ENCODE measurements at regions not wholly inside any gene's neighbourhood (a gene's known extent, or its start where the extent isn't known, plus 50 kb on each side); places are given as distances from the start of the nearest gene placed in this dataset.

DNA sequence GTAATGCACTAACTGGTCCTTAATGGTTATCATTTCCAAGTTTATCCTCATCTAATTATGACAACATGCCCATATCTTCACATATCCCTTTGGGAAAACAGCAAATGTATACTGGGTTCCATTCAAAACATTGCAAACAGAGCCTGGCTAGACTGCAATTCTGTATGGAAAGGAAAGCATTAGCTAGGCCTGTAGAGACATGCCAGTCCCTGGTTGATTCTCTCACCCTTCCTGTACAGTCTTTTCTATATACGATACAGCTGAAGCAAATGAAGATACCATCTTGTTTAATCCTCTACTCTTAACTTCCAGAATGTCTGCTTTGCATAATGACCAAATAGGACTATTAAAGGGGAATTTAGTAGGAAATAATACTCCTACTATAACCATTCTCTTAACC, 294.4 kb upstream of the MC4R start:
- Histone ChIP-seq H2BK12ac (ENCODE audit: insufficient read length, low read depth, low read length) (no peak overlapping the region), H2BK120ac (ENCODE audit: low read depth, low read length, poor library complexity, severe bottlenecking) (no peak overlapping the region), H3K4me2 (ENCODE audit: insufficient read depth, insufficient read length, low read length) (no peak overlapping the region), H4K5ac (ENCODE audit: insufficient read length, low read depth, low read length) (no peak overlapping the region), H3K14ac (ENCODE audit: insufficient read depth, low read length) (no peak overlapping the region), H3K18ac (ENCODE audit: insufficient read length, low read depth, low read length) (no peak overlapping the region), H3K27ac (ENCODE audit: insufficient read length, low read depth, low read length) (no peak overlapping the region), H3K56ac (ENCODE audit: insufficient read length, low read depth, low read length) (no peak overlapping the region), H2AFZ (ENCODE audit: low read length) (no peak overlapping the region), H2BK5ac (ENCODE audit: insufficient read length, low read length) (no peak overlapping the region), H3K4me1 (ENCODE audit: insufficient read depth, low read length) (no peaks in the 10 kb centered on the region; the same call in 1 of the 2 replicates), H3T11ph (ENCODE audit: low read length) (no peak overlapping the region), H3K23me2 (ENCODE audit: insufficient read length, low read depth, low read length, poor library complexity, severe bottlenecking) (no peaks in the 10 kb centered on the region), H3K79me1 (ENCODE audit: insufficient read depth, low read depth, low read length, poor library complexity, severe bottlenecking) (no peaks in the 10 kb centered on the region), H3K9me3 (ENCODE audit: control insufficient read depth, low read depth, low read length) (no peaks in the 10 kb centered on the region), H2AK5ac (ENCODE audit: insufficient read length, low read length) (no peak overlapping the region), H3K79me2 (ENCODE audit: insufficient read depth, low read length) (no peaks in the 10 kb centered on the region), H3K27me3 (ENCODE audit: insufficient read depth, low read length) (no peaks in the 10 kb centered on the region), H4K20me1 (ENCODE audit: control insufficient read depth, insufficient read depth, insufficient read length) (no peaks in the 10 kb centered on the region), H2BK20ac (ENCODE audit: low read depth, low read length, poor library complexity, severe bottlenecking) (no peak overlapping the region), H3K9ac (ENCODE audit: extremely low read depth, insufficient read length, low read length) (no peak overlapping the region), H4K91ac (ENCODE audit: insufficient read length, low read depth, low read length) (no peak overlapping the region), H3K4ac (ENCODE audit: low read depth, low read length) (no peak overlapping the region), H4K8ac (replicated peaks; ENCODE audit: insufficient read length, low read depth, low read length) (no peak overlapping the region), H2BK15ac (ENCODE audit: low read depth, low read length) (no peak overlapping the region), H3K23ac (ENCODE audit: insufficient read length, low read depth, low read length) (no peak overlapping the region)
- Mint-ChIP-seq H3K27ac (no peak overlapping the region), H3K27me3 (ENCODE audit: low read depth) (no peaks in the 10 kb centered on the region; the same call in 1 of the 2 replicates), H3K36me3 (ENCODE audit: insufficient read depth in 1 of 3, low read depth in 3 of 3) (no peaks in the 10 kb centered on the region), H3K4me3 (no peak overlapping the region), H3K4me1 (peaks cover 6 to 9% of the 10 kb centered on the region in 2 experiments), H3K9me3 (no peaks in the 10 kb centered on the region; a peak in 1 of 5 replicates)
- no peak for DNase-seq
- WGBS (ENCODE audit: extremely low coverage, insufficient read length, low lambda C conversion rate), result no CpG with 5 or more reads among the region's 1 CpG
- no peak for TF ChIP-seq CTCF (conservative IDR thresholded peaks at IDR 0.05)
